ENCODE measurements at regions not wholly inside any gene's neighbourhood (a gene's known extent, or its start where the extent isn't known, plus 50 kb on each side); places are given as distances from the start of the nearest gene placed in this dataset.
A peak's percentile ranks its signal among the peaks of the same experiment; 100 is the strongest.

- no peak for TF ChIP-seq JUND (IDR thresholded peaks at IDR 0.05; ENCODE audit: low read depth)
- in situ Hi-C loops (cut with HindIII; ENCODE audit: low pct_unique_long_range_greater_than_20kb, low sequenced_read_pairs) = no loop called here
- no peak for DNase-seq (ENCODE audit: low read depth in 1 of 2, low spot score in 1 of 2)
These were observed 109.1 kb downstream of the CYP26A1 start for GRCh38 chr10:93182790-93183189.

GRCh38 chr10:93186653-93187052, 113.0 kb downstream of the CYP26A1 start:
- DNase-seq (ENCODE audit: low read depth in 1 of 2, low spot score in 1 of 2) = no peak
- in situ Hi-C loops (cut with HindIII; ENCODE audit: low pct_unique_long_range_greater_than_20kb, low sequenced_read_pairs) = no loop called here
- TF ChIP-seq JUND (IDR thresholded peaks at IDR 0.05; ENCODE audit: low read depth) = no peak

GRCh38 chr10:93189944-93190343, 116.3 kb downstream of the CYP26A1 start:
- no peak for TF ChIP-seq JUND (IDR thresholded peaks at IDR 0.05; ENCODE audit: low read depth)
- in situ Hi-C loops (cut with HindIII; ENCODE audit: low pct_unique_long_range_greater_than_20kb, low sequenced_read_pairs) = no loop called here
- no peak for DNase-seq (ENCODE audit: low read depth in 1 of 2, low spot score in 1 of 2)

GRCh38 chr10:93190372-93190771, 116.7 kb downstream of the CYP26A1 start:
- TF ChIP-seq JUND (IDR thresholded peaks at IDR 0.05; ENCODE audit: low read depth) = no peak
- in situ Hi-C loops (cut with HindIII; ENCODE audit: low pct_unique_long_range_greater_than_20kb, low sequenced_read_pairs) = no loop called here
- no peak for DNase-seq (ENCODE audit: low read depth in 1 of 2, low spot score in 1 of 2)

GRCh38 chr10:93193906-93194305, 120.2 kb downstream of the CYP26A1 start:
- DNase-seq (ENCODE audit: low read depth in 1 of 2, low spot score in 1 of 2) = no peak
- TF ChIP-seq JUND (IDR thresholded peaks at IDR 0.05; ENCODE audit: low read depth) = no peak
- in situ Hi-C loops (cut with HindIII; ENCODE audit: low pct_unique_long_range_greater_than_20kb, low sequenced_read_pairs) = no loop called here

GRCh38 chr10:93198401-93199131, 124.9 kb downstream of the CYP26A1 start:
- DNase-seq (ENCODE audit: low read depth in 1 of 2, low spot score in 1 of 2) = no peak
- TF ChIP-seq JUND (IDR thresholded peaks at IDR 0.05; ENCODE audit: low read depth) = no peak
- in situ Hi-C loops (cut with HindIII; ENCODE audit: low pct_unique_long_range_greater_than_20kb, low sequenced_read_pairs) = no loop called here

- TF ChIP-seq JUND (IDR thresholded peaks at IDR 0.05; ENCODE audit: low read depth) = no peak
These were observed 125.6 kb downstream of the CYP26A1 start for GRCh38 chr10:93199191-93199751.

GRCh38 chr10:93204494-93205485, 131.1 kb downstream of the CYP26A1 start:
- TF ChIP-seq JUND (IDR thresholded peaks at IDR 0.05; ENCODE audit: low read depth) = no peak
- in situ Hi-C loops (cut with HindIII; ENCODE audit: low pct_unique_long_range_greater_than_20kb, low sequenced_read_pairs) = no loop called here
- DNase-seq (ENCODE audit: low read depth in 1 of 2, low spot score in 1 of 2) = no peak

More at GRCh38 chr10:93199191-93199751, 125.6 kb downstream of the CYP26A1 start:
- DNase-seq (ENCODE audit: low read depth in 1 of 2, low spot score in 1 of 2) = peak in 1 of 2 experiments; percentile 62
- in situ Hi-C loops (cut with HindIII; ENCODE audit: low pct_unique_long_range_greater_than_20kb, low sequenced_read_pairs) = no loop called here

- no peak for DNase-seq (ENCODE audit: low read depth in 1 of 2, low spot score in 1 of 2)
- no peak for TF ChIP-seq JUND (IDR thresholded peaks at IDR 0.05; ENCODE audit: low read depth)
- in situ Hi-C loops (cut with HindIII; ENCODE audit: low pct_unique_long_range_greater_than_20kb, low sequenced_read_pairs) = no loop called here
These were observed 133.0 kb downstream of the CYP26A1 start for GRCh38 chr10:93206652-93207051.

GRCh38 chr10:93208717-93209464, 135.2 kb downstream of the CYP26A1 start:
- in situ Hi-C loops (cut with HindIII; ENCODE audit: low pct_unique_long_range_greater_than_20kb, low sequenced_read_pairs) = no loop called here
- no peak for DNase-seq (ENCODE audit: low read depth in 1 of 2, low spot score in 1 of 2)
- TF ChIP-seq JUND (IDR thresholded peaks at IDR 0.05; ENCODE audit: low read depth) = no peak

GRCh38 chr10:93211991-93212390, 138.3 kb downstream of the CYP26A1 start:
- in situ Hi-C loops (cut with HindIII; ENCODE audit: low pct_unique_long_range_greater_than_20kb, low sequenced_read_pairs) = no loop called here
- TF ChIP-seq JUND (IDR thresholded peaks at IDR 0.05; ENCODE audit: low read depth) = no peak
- DNase-seq (ENCODE audit: low read depth in 1 of 2, low spot score in 1 of 2) = no peak

GRCh38 chr10:93215312-93215711, 141.6 kb downstream of the CYP26A1 start:
- TF ChIP-seq JUND (IDR thresholded peaks at IDR 0.05; ENCODE audit: low read depth) = no peak
- in situ Hi-C loops (cut with HindIII; ENCODE audit: low pct_unique_long_range_greater_than_20kb, low sequenced_read_pairs) = no loop called here

More at GRCh38 chr10:93215312-93215711, 141.6 kb downstream of the CYP26A1 start:
- no peak for DNase-seq (ENCODE audit: low read depth in 1 of 2, low spot score in 1 of 2)
